Activated CD4-positive, alpha-beta T cell treated with anti-CD3 and anti-CD28 coated beads for 24 hours (primary cell): ENCODE measurements at regions not wholly inside any gene's neighbourhood (a gene's known extent, or its start where the extent isn't known, plus 50 kb on each side); places are given as distances from the start of the nearest gene placed in this dataset.

Experiments used
- DNase-seq, 2 donors: peaks; one replicate each; pipeline ENCODE4 v3.0.0-alpha.2; 2020; ENCODE audit warnings: low read depth in 2 of 2

GRCh38 chr2:611519-611918, 65.7 kb downstream of the TMEM18 start:
- DNase-seq = no peak

- DNase-seq = no peak
Observed at GRCh38 chr2:610491-610890, 66.7 kb downstream of the TMEM18 start.

DNA sequence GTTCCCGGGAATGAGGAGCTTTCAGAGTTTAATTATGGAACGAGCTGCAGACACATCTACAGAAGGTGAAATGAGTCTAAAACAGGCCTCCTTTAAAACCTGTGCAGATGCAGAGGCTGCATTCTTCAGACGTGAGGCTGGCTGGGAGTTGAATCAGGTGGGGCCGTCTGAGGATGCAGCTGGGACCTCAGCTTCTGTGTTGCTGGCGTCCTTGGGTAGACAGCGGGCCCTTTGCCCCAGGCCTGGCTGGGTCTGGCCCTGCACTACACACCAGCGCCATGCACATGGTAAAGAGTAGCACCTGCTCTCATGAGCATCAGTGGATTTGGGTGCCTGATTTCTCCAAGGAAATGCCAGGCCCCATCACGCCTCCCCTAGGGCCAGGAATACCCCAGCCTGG, 67.3 kb downstream of the TMEM18 start:
- no peak for DNase-seq

GRCh38 chr2:609449-609848, 67.8 kb downstream of the TMEM18 start:
- no peak for DNase-seq

DNA sequence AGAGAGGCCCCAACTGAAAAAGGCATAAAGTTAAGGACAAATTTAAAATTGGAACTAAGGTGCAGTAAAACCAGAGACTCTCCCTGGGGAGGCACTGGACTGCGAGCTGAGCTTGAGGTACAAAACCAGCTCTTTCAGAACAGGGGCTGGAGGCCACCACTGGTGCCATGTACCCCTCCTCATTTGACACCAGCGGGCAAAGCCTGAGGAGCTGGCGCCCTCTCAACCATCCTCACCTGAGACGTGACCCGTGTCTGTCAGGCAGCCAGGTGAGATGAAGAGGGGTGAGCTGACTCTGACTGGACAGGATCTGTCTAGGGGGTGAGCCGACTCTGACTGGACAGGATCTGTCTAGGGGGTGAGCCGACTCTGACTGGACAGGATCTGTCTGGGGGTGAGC, 68.5 kb downstream of the TMEM18 start:
- no peak for DNase-seq

DNA sequence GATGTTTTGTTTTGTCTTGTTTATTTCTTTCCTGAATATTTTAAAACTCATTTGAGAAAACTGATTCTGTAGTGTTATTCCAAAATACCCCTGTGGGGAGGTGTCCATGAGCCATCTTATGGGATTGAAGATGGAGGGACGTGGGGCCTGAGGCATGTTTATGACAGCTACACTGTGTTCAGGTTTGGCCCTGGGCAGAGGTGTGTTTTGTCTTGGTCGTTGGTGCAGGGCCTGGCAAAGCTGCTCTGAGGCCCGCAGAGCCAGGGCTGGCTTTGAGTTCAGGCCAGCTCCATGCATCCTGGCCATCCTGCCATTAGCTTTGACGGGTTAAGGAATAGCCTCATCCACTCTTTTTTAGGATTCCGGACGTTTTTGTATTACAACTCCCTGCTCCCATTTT, 68.9 kb downstream of the TMEM18 start:
- DNase-seq = no peak

- no peak for DNase-seq
Observed at GRCh38 chr2:607709-608108, 69.5 kb downstream of the TMEM18 start.

DNA sequence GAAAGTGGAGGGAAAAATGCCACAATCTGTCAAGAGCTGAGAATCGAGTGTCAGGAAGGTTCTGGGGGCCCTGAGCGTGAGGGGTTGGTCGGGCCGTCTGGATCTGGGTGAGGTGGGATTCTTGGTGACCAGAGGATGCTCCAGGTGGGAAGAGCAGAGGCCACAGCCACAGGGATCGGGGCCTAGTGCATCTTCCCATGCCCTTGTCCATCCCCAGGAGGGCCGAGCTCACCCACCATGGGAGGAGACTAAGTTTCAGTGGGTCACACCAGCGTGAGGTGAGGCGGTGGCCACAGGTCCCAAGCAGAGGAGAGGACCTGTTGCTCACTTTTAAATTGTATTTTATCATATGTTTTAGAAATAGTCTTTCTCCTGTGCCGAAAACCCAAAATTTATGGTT, 70.0 kb downstream of the TMEM18 start:
- DNase-seq = no peak

DNA sequence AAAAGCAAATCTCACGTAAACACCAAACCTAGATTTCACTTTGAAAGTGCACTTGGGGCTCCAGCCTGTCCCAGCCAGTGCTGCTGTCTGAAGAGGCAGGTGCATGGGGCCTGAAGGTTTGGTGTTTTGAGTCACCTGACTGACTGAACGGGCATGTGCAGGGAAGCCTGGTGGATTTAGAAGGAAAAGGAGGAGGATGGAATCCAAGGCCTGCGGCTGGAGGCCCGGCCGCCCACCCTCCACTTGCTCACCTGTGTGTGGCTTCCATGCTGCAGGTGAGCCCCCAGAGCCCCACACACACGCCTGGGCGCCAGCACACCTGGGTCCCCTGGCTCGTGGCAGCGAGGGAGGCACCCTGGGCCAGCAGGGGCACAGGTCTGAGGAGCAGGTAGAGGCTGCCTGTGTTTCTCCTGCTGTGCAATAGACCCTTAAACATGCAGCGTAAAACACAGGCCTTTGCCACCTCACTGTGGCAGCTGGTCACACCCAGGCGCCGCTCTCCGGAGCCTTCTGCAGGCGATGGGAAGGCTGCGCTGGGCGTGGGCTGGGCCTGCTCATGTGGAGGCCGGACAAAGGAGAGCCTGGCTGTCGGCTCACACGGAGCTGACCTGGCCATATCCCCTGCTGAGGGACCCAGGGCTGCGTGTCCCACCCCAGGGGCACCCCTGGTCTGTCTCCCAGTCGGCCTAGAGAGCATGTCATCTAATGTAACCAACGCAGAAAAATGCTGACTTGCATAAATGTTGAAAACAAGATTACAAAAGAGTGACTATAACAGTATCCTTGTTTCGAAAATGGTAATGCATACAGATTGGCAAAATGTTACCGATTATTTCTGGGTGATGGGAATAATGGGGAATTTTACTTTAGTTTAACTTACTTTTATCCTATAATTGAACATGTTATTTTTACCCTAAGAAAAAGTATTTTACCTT, 71.3 kb downstream of the TMEM18 start:
- DNase-seq = no peak

DNA sequence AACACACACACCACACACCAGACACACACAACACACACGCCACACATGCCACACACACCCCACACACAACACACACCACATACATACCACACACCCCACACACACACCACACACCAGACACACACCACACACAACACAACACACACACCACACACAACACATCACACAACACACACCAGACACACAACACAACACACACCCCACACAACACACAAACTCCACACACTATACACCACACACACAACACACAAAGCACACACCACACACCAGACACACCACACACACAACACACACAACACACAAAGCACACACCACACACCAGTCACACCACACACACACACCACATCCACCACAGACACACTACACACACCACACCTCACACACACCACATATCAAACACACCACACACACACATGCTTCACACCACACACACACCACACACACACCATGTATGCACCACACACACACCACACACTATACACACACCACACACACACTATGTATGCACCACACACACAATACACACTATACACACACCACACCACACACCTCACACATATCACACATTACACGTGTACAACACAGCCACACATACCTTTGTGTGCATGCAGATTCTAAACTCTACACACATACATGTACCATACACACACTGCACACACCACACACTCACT, 72.2 kb downstream of the TMEM18 start:
- no peak for DNase-seq

DNA sequence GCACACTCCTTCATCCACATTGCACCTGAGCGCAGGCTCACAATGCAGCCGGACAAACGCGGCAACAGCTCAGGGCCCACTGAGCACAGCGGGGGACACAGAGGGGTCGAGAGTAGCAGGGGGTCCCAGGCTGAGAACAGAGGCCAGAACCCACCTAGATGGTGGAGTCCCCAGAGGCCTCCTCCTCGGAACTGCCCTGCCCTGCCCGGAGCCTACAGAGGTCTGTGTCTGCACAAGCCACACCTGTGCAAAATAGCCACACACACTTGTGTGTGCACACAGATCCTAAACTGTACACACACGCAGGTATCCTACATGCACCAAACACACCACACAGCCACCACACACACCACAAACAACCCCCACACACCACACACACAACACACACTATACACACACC, 72.8 kb downstream of the TMEM18 start:
- DNase-seq = no peak

DNA sequence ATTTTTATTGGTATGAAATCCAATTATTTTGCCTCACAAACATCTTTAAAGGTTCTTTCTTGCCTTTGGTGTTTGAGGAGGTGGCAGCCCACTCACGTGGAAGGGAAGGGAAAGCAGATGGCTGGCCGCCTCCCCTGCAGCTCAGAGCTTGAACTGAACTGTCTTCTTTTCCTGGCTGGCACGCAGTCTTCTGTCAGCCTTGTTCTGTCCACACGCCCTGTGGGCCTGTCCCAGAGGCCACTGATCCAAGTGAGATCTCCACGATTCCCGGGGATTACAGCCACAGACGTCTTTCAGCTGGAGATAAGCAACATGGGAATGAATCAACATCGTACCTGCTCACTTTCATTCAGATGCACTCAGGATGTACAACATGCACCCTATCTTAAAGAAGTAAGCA, 73.3 kb downstream of the TMEM18 start:
- DNase-seq = no peak

DNA sequence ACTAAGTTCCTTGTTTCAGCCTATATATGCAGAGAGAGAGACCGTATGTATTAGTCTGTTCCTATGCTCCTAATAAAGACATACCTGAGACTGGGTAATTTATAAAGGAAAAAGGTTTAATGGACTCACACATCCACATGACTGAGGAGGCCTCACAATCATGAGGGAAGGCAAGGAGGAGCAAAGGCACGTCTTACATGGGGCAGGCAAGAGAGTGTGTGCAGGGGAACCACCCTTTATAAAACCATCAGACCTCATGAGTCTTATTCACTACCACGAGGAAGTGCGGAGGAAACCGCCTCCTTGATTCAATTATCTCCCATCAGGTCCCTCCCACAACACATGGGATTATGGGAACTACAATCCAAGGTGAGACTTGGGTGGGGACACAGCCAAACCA, 73.8 kb downstream of the TMEM18 start:
- no peak for DNase-seq

DNA sequence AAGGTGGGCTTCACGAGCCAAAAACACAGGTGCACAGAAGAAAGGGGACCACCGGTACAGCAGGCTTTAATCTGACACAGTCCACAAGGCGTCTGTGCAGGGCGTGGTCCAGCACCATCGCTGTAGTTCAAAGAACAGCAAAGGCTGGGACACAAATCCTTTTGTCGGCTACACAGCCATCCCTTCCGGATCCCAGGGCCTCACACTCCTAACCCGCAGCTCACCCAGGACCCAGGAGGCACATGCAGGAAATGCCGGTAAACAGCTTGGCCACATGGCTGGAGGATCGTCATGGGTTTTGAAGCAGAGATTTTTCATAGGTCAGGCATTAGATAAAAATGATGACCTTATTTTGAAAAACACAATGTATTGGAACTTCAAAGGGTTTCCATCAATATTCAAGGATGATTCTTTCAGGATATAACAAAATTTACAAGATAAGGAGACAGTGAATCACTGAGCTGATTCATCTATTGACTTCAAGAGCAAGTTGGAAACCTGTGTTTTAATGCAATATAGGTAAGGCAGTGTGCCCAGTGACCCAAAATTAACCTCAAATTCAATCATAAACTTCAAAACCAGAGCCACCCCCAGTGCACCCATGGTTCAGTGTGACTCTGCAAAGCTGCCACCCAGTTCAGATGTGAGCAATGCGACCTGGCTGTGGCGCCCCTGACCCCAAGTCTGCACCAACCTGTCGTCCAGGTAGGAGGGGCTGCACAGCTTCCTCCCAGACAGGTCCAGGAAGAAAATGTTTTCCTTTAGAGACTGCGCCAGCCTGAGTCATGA, 74.4 kb downstream of the TMEM18 start:
- no peak for DNase-seq

- no peak for DNase-seq
Observed at GRCh38 chr2:601806-602455, 75.3 kb downstream of the TMEM18 start.

DNA sequence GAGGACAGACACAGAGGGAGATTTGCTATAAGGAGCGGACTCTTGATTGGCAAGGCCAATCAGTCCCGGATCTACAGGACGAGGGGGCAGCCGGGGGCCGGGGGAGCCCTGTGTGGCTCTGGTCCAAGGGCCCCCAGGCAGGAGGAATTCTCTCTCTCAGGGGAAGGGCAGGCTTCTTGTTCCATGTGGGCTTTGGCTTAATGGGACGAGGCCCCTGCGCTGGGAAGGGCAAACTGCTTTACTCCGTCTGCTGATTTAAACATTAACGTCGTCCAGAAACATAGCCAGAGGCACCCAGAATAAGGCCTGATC, 75.9 kb downstream of the TMEM18 start:
- no peak for DNase-seq

DNA sequence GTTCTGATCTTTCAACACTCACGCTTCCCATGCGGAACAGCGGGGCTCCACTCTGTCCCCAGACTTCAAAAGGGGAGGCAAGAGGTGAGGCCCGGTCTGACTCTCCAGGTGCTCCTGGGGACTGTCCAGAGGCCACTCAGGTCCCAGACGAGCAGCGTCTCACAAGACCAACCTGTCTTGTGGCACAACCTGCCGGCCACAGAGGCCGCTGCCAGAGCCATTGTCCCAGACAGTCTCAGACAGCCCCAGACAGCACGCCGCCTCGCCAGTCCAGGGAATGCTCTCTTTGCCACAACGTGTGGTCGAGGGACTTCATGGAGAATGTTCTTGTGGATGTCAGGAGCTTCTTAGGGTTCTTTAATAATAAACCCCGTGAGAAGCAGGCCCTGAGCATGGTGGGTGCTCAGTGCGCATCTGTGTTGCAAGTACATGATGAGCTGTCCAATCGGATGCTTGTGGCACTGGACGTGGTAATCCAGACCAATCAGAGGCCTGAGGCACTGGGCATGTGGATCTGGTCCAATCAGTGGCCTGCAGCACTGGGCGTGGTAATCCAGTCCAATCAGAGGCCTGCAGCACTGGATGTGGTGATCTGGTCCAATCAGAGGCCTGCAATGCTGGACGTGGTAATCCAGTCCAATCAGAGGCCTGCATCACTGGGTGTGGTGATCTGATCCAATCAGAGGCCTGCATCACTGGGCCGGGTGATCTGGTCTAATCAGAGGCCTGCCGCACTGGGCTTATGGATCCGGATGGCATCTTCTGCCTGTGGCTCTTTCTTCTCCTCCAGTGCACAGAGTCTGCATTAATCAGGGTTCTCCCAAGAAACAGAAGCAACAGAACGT, 76.4 kb downstream of the TMEM18 start:
- no peak for DNase-seq

GRCh38 chr2:599601-600000, 77.6 kb downstream of the TMEM18 start:
- DNase-seq = no peak

DNA sequence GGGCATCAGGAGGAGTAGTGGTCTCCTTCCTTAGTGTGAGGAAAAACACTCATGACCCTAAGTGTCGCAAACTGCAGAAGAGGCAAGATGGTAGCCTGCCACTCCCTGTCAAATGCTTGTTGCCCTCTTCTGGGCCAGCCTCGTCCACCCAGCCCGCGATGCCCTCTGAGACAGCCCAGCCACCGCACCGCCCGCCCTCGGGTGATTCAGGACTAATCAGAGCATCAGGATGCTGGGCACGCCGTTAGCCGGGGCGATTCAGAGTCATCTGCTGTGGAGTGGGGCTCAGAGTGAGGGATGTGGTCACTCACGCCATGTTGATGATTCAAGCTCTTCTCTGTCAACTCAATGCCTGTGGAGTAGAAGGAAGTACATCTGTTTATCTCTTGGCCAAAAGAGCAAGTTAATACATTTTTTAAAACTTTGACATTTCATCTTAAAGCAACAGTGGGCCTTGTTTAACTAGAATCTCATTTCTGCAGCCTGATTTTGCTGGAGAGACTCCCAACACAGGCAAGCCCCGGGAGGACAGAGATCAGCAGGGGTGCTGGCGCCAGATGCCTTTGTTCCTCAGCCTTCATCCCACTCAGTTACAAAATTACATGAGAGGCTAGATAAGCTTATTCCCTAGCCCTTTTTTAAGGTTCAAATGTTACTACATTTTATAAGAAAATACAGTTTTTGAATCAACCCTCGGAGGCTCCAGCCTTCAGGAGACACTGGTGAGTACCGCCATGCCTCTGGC, 79.0 kb downstream of the TMEM18 start:
- no peak for DNase-seq

GRCh38 chr2:595831-596592, 81.2 kb downstream of the TMEM18 start:
- no peak for DNase-seq
